Kidney (tissue), 13 donors: ENCODE measurements at regions not wholly inside any gene's neighbourhood (a gene's known extent, or its start where the extent isn't known, plus 50 kb on each side); places are given as distances from the start of the nearest gene placed in this dataset.
"Not testable (repeated sequence)": the region's sequence is repeated elsewhere in the genome, so short reads cannot be mapped to it uniquely, and the experiment has no call there.

Experiments
- DNase-seq, 5 donors: peaks; one replicate each; pipeline ENCODE4 v3.0.0-alpha.2; 2013 to 2020
- FAIRE-seq: peaks from 2 replicates; lab custom pipeline; 2012; peaks lifted over from hg19 to GRCh38; lab: Jason Lieb, UNC
- H3K27ac ChIP-seq, 2 donors: one replicate each; pipeline ENCODE4 v1.7.0; 2013; ENCODE audit warnings: low read depth in 2 of 2, low read length in 2 of 2, inconsistent platforms in 1 of 2
- H3K27me3 ChIP-seq: one replicate; pipeline ENCODE4 v1.7.1; 2013; ENCODE audit warnings: low read length, inconsistent platforms; ENCODE audit not compliant: control insufficient read depth, insufficient read depth
- H3K36me3 ChIP-seq, 3 donors: one replicate each; pipeline versions ENCODE4 v1.7.0 to v1.7.1; 2013; ENCODE audit warnings: low read length in 3 of 3, control low read depth in 1 of 3, inconsistent platforms in 1 of 3; ENCODE audit not compliant: insufficient read depth in 3 of 3, control insufficient read depth in 2 of 3
- H3K4me1 ChIP-seq, 3 donors: one replicate each; pipeline versions ENCODE4 v1.7.0 to v1.7.1; 2013; ENCODE audit warnings: low read length in 3 of 3, inconsistent platforms in 1 of 3, low read depth in 1 of 3; ENCODE audit not compliant: control insufficient read depth in 2 of 3, insufficient read depth in 2 of 3
- H3K4me3 ChIP-seq, 3 donors: one replicate each; pipeline versions ENCODE4 v1.7.0 to v1.8.1; 2013; ENCODE audit warnings: low read length in 3 of 3, control low read depth in 1 of 3, inconsistent platforms in 1 of 3
- H3K9ac ChIP-seq, 3 donors: one replicate each; pipeline versions ENCODE4 v1.7.0 to v1.7.1; 2013; ENCODE audit warnings: low read length in 3 of 3, control low read depth in 1 of 3, inconsistent platforms in 1 of 3
- H3K9me3 ChIP-seq, 3 donors: one replicate each; pipeline versions ENCODE4 v1.7.0 to v1.7.1; 2013; ENCODE audit warnings: low read length in 3 of 3, control low read depth in 1 of 3, inconsistent platforms in 1 of 3; ENCODE audit not compliant: control insufficient read depth in 2 of 3, insufficient read depth in 1 of 3
- intact Hi-C: fragments of 100-400 bp; cut with DNase I; formaldehyde crosslinking; loops from one replicate; pipeline ENCODE4 v1.11.1; 2022
- TF ChIP-seq, protein P1 (sequence below): IDR thresholded peaks from 3 replicates; pipeline ENCODE4 v1.5.1; 2012; ENCODE audit warnings: mild to moderate bottlenecking, moderate library complexity, borderline replicate concordance; ENCODE audit not compliant: insufficient read depth; ENCODE audit errors: extremely low read depth
- donor health status: control.
- donor health status: control.
- donor health status: control.
- donor health status: control.
- donor health status: control.
- donor health status: DM: yes; HTN: yes; CAD: no.
- donor health status: Normal renal cell carcinoma (clear cell type).

GRCh38 chr2:166775176-166775575, 113.1 kb upstream of the XIRP2 start:
- no peak overlapping the region for H3K4me3 ChIP-seq
- H3K36me3 ChIP-seq: no peaks in the 10 kb centered on the region
- H3K9ac ChIP-seq: no peak overlapping the region
- TF ChIP-seq, protein P1, sequence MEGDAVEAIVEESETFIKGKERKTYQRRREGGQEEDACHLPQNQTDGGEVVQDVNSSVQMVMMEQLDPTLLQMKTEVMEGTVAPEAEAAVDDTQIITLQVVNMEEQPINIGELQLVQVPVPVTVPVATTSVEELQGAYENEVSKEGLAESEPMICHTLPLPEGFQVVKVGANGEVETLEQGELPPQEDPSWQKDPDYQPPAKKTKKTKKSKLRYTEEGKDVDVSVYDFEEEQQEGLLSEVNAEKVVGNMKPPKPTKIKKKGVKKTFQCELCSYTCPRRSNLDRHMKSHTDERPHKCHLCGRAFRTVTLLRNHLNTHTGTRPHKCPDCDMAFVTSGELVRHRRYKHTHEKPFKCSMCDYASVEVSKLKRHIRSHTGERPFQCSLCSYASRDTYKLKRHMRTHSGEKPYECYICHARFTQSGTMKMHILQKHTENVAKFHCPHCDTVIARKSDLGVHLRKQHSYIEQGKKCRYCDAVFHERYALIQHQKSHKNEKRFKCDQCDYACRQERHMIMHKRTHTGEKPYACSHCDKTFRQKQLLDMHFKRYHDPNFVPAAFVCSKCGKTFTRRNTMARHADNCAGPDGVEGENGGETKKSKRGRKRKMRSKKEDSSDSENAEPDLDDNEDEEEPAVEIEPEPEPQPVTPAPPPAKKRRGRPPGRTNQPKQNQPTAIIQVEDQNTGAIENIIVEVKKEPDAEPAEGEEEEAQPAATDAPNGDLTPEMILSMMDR: no peak
- no peak overlapping the region for H3K27ac ChIP-seq
- H3K9me3 ChIP-seq: no peaks in the 10 kb centered on the region
- H3K27me3 ChIP-seq: no peaks in the 10 kb centered on the region
- FAIRE-seq (no peak), DNase-seq (no peak)
- H3K4me1 ChIP-seq: no peaks in the 10 kb centered on the region
- intact Hi-C loops: no loop called here

- intact Hi-C loops: no loop called here
- H3K9me3 ChIP-seq: peaks cover 0 to 2% (median 0%) of the 10 kb centered on the region in 3 donors
- no peaks in the 10 kb centered on the region for H3K36me3 ChIP-seq
- H3K4me1 ChIP-seq: no peaks in the 10 kb centered on the region
- DNase-seq (no peak), FAIRE-seq (no peak)
- no peaks in the 10 kb centered on the region for H3K27me3 ChIP-seq
- no peak overlapping the region for H3K4me3 ChIP-seq
- H3K9ac ChIP-seq: no peak overlapping the region
- TF ChIP-seq, protein P1: no peak
- no peak overlapping the region for H3K27ac ChIP-seq
These were observed 114.9 kb upstream of the XIRP2 start for GRCh38 chr2:166773308-166773949.

DNA sequence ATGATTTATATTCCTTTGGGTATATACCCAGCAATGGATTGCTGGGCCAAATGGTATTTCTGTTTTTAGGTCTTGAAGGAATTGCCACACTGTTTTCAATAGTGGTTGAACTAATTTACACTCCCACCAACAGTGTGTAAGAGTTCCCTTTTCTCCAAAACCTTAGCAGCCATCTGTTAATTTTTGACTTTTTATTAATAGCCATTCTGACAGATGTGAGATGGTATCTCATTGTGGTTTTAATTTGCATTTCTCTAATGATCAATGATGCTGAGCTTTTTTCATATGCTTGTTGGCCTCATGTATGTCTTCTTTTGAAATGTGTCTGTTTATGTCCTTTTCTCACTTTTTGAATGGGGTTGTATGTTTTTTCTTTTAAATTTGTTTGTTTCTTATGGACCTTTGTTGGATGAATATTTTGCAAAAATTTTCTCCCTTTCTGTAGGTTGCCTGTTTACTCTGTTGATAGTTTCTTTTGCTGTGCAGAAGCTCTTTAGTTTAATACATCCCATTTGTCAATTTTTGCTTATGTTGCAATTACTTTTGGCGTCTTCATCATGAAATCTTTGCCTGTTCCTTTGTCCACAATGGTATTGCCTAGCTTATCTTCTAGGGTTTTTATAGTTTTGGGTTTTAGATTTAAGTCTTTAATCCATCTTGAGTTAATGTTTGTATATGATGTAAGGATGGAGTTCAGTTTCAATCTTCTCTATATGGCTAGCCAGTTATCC, 119.7 kb upstream of the XIRP2 start:
- no peak overlapping the region for H3K27ac ChIP-seq
- FAIRE-seq (no peak), DNase-seq (no peak)
- no peaks in the 10 kb centered on the region for H3K36me3 ChIP-seq
- H3K4me3 ChIP-seq: no peak overlapping the region
- no peak overlapping the region for H3K9ac ChIP-seq
- peaks cover 0 to 2% (median 0%) of the 10 kb centered on the region in 3 donors for H3K9me3 ChIP-seq
- intact Hi-C loops: no loop called here
- TF ChIP-seq, protein P1: no peak
- no peaks in the 10 kb centered on the region for H3K27me3 ChIP-seq
- H3K4me1 ChIP-seq: no peaks in the 10 kb centered on the region

DNA sequence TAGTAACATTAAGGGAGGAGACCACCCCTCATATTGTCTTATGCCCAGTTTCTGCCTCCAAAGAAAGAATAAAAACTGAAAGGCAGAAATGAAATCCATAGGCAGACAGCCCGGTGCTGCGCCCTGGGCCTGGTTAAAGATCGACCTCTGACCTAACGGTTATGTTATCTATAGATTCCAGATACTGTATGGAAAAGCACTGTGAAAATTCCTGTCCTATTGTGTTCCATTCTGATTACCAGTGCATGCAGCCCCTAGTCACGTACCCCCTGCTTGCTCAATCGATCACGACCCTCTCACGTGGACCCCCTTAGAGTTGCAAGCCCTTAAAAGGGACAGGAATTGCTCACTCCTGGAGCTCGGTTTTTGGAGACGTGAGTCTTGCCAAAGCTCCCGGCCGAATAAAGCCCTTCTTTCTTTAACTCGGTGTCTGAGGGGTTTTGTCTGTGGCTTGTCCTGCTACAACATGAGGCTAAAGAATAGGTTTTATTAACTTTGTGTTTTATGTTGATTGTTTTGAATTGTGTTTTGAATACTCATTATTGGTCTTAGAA, 121.4 kb upstream of the XIRP2 start:
- H3K9ac ChIP-seq, DNase-seq, H3K36me3 ChIP-seq, intact Hi-C loops, H3K9me3 ChIP-seq, FAIRE-seq, H3K4me1 ChIP-seq, H3K4me3 ChIP-seq, H3K27ac ChIP-seq, H3K27me3 ChIP-seq: not testable (repeated sequence)
